HG02852 (cell line): ENCODE measurements at regions not wholly inside any gene's neighbourhood (a gene's known extent, or its start where the extent isn't known, plus 50 kb on each side); places are given as distances from the start of the nearest gene placed in this dataset.

ENCODE experiments used
- ATAC-seq: cut with Tn5 transposase; IDR thresholded peaks from one replicate; pipeline ENCODE4 v1.9.1; 2021; ENCODE audit warnings: mild to moderate bottlenecking, moderate library complexity; ENCODE audit not compliant: unreplicated experiment

DNA sequence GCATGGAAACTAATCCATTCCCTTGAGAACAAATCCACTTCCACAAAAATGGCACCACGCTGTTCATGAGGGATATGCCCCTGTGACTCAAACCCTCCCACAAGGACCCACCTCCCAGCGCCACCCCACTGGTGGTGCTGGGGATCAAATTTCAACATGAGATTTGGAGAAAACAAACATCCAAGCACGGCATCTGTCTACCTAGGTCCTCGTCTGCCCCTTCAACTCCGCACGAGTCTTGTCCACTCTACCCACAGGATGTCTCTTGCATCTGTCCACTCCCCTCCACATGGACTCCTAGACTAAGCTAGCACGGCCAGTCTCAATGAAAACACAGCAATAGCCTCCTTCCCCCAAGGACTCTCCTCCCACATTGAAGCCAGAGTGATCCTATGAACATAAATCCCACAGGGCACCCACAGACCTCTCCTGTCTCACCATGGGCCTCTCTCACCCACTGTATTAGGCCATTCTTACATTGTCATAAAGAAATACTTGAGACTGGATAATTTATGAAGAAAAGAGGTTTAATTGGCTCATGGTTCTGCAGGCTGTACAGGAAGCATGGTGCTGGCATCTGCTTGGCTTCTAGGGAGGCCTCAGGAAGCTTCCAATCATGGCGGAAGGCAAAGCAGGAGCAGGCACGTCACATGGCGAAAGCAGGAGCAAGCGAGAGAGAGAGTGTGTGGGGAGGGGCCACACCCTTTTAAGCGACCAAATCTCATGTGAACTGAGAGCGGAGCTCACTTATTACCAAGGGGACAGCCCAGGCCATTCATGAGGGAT lies 101.4 kb downstream of the TOMM20 start:
- no peak for ATAC-seq

DNA sequence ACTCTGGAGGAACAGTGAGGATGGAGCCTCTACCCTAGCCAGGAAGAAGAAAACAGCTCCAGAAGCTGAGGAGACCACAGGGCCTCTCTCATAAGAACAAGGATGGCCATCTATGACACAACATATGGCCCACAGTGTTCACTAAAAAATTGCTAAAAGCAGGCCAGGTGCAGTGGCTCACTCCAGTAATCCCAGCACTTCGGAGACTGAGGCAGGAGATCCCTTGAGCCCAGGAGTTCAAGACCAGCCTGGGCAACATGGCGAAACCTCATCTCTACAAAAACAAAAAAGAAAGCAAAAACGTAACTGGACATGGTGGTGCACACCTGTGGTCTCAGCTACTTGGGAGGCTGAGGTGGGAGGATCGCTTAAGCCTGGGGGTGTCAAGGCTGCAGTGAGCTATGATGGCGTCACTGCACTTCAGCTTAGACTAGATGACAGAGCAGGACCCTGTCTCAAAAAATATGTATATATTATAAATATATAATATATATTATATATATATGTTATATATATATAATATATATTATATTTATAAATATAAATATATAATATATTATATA lies 103.1 kb downstream of the TOMM20 start:
- no peak for ATAC-seq

GRCh38 chr1:235024711-235025421 lies 103.8 kb downstream of the TOMM20 start:
- ATAC-seq = no peak

GRCh38 chr1:235023711-235024439 lies 104.8 kb downstream of the TOMM20 start:
- ATAC-seq = no peak

- peak; percentile 75 for ATAC-seq
These were observed 105.5 kb downstream of the TOMM20 start for GRCh38 chr1:235022981-235023710.

- ATAC-seq = no peak
These were observed 106.2 kb downstream of the TOMM20 start for GRCh38 chr1:235022341-235022980.

DNA sequence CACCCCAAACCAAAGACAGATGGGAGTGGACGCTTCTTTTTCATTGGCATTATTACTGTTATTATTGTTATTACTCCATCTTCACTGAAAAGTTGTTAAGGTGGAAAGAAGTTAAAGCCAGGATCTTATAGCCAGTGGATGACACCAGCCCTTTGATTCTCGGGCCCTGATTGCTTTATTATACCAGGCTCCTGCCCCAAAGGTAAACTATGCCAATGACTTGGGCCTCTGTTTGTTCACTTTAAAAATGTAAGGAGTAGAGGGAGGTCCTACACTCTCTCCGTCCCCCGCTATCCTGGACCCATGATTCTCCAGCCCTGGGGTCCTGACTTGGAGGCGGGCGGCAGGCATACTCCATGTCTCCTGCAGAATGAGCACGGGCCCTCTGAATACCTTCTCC lies 106.8 kb downstream of the TOMM20 start:
- no peak for ATAC-seq

DNA sequence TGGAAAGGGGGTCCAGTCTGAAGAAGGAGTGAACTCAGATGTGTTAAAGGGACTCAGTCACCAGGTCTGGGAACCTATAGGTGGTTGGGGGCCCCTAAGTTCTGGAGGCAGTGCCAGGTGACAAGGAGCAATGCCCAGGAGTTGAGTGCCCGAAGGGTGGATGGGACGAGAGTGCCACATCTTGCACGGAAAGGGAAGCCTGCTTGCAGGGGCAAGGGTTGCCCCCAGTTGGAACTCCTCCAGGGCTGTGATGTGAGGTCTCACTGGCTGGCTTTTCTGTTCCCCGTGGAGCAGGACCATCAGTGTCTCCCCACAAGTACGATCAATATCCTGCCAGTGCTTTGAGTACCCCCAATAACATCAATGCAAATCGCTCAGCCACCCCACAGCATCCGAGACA lies 107.3 kb downstream of the TOMM20 start:
- ATAC-seq = no peak

GRCh38 chr1:235019961-235020360 lies 108.7 kb downstream of the TOMM20 start:
- ATAC-seq = no peak

DNA sequence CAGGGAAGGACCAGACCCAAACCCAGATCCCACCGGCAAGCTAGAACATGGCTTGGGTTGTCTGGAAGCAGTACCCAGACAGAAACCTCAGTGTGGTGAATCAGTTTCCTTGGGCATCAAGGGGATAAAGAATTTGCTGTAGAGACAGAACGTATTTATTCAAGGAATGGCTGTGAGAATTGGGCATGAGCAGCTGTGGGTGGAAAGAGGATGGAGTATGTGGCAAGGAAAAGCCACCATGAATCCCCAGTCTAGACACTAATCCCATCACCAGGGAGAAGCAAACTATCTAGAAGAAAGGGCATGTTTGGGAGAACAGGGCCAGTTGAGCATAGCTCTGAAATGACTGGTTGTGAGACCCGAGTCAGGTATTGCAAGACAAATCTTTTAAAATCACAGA lies 109.2 kb downstream of the TOMM20 start:
- no peak for ATAC-seq

DNA sequence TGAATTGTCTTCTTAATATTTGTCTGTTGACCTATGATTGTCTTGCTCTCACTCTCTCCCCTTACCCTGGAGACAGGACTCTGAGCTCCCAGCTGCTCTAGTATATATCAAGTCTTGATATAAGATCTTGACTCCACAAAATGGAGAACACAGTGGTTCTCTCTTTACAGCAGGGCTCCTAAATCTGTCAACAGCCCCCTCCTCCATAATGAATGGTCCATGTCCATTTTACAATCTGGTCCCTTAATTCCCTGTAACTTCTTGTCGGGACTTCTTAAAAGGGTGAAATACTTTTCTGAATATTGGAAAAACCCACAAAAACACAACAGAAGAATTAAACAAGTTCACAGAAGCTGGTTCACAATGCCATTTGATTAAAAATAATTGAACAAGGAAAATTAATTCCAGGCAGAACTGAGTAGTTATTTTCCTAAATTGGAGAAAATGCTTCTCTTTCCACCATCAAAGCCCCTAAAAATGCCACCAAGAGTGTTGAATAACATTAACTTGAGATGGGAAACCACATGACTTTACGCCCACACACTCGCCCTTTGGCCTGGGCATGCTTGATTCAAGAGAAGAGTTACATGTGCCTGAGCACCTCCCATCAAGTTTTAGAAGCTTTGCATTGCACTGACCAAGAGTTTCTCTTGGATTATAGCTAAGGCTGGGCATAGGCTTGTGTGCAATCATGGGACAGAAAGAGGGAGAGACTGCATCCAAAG lies 109.8 kb downstream of the TOMM20 start:
- no peak for ATAC-seq

DNA sequence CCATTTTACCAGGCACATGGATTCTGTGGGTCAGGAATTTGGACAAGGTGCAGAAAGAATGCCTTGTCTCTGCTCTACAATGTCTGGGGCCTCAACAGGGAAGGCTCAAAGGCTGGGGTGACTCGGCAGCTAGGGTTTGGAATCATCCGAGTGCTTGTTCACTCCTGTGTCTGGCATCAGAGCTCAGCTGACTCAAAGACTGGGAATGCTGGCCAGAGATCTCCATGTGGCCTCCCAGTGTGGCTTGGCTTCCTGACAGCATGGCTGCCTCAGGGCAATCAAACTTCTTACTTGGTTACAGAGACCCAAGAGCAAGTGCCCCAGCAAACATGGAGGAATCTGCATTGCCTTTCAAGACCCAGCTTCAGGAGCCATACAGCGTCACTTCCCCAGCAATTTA lies 110.5 kb downstream of the TOMM20 start:
- ATAC-seq = no peak

GRCh38 chr1:235017719-235018118 lies 110.9 kb downstream of the TOMM20 start:
- ATAC-seq = no peak

DNA sequence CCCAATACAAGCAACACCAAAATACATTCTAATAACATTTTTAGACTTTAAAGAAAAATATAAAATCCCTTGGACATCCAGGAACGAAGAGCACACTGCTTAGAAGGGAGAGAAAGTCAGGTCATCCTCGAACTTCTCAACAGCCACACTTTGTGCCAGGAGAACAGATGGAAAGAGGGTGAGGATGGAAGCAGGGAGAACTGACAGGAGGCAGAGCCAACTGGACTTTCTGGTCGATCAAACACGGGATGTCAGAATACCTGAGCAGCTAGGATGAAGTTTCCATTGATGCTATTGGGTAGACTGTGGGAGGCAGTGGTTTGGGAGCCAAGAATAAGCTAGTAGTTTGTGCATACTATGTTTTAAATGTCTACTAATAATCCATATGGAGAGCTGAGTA lies 111.4 kb downstream of the TOMM20 start:
- no peak for ATAC-seq

- ATAC-seq = peak; percentile 36
These were observed 113.2 kb downstream of the TOMM20 start for GRCh38 chr1:235015291-235015985.

DNA sequence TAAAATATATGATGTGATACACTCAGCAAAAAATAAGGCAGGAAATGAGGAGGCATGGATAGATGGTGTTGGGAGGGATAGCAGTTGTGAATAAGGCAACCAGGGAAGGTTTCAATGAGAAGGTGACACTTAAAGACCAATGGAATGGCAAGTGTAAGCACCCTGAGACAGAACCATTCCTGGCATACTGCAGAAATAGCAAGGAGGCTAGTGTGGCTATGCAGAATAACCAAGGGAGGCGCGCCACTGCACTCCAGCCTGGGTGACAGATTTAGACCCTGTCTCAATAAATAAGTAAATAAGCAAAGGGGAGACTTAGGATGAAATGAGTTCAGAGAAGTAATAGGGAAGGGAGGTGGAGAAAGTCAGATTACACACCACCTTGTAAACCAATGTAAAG lies 113.9 kb downstream of the TOMM20 start:
- no peak for ATAC-seq

- no peak for ATAC-seq
These were observed 115.1 kb downstream of the TOMM20 start for GRCh38 chr1:235013512-235013911.

- ATAC-seq = no peak
These were observed 116.0 kb downstream of the TOMM20 start for GRCh38 chr1:235012436-235013210.
